ENCODE measurements at regions not wholly inside any gene's neighbourhood (a gene's known extent, or its start where the extent isn't known, plus 50 kb on each side); places are given as distances from the start of the nearest gene placed in this dataset.

- TF ChIP-seq POLR2A (IDR thresholded peaks at IDR 0.05), result no peak
- TF ChIP-seq, protein P1, sequence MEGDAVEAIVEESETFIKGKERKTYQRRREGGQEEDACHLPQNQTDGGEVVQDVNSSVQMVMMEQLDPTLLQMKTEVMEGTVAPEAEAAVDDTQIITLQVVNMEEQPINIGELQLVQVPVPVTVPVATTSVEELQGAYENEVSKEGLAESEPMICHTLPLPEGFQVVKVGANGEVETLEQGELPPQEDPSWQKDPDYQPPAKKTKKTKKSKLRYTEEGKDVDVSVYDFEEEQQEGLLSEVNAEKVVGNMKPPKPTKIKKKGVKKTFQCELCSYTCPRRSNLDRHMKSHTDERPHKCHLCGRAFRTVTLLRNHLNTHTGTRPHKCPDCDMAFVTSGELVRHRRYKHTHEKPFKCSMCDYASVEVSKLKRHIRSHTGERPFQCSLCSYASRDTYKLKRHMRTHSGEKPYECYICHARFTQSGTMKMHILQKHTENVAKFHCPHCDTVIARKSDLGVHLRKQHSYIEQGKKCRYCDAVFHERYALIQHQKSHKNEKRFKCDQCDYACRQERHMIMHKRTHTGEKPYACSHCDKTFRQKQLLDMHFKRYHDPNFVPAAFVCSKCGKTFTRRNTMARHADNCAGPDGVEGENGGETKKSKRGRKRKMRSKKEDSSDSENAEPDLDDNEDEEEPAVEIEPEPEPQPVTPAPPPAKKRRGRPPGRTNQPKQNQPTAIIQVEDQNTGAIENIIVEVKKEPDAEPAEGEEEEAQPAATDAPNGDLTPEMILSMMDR (IDR thresholded peaks at IDR 0.05), result no peak
- Histone ChIP-seq H3K4me3 (replicated peaks in 1 of 3) (peak overlapping the region in 2 of 3 donors; percentile 41 to 57), H3K36me3 (no peaks in the 10 kb centered on the region), H3K27ac (peak overlapping the region in 2 of 3 donors; percentile 65 to 79), H3K4me1 (peaks cover 0 to 4% of the 10 kb centered on the region in 2 donors), H3K27me3 (no peaks in the 10 kb centered on the region), H3K9me3 (no peaks in the 10 kb centered on the region)
- intact Hi-C loops (cut with DNase I), result loop anchor here (10.0 kb wide), 1 partner anchor 78 kb away; no protein-coding TSS in a partner anchor
- WGBS, 2 donors, result 6 to 8% methylated on average over 31 to 41 of the region's 47 CpGs
- peak; percentile 19 to 35 for DNase-seq
These were observed 112.0 kb upstream of the BEND6 start for GRCh38 chr6:56842686-56843475.

GRCh38 chr6:56841751-56842150 lies 113.2 kb upstream of the BEND6 start:
- Histone ChIP-seq H3K27me3 (no peaks in the 10 kb centered on the region), H3K4me1 (peaks cover 0 to 4% of the 10 kb centered on the region in 2 donors), H3K27ac (no peak overlapping the region), H3K36me3 (no peaks in the 10 kb centered on the region), H3K4me3 (replicated peaks in 1 of 3) (no peak overlapping the region), H3K9me3 (no peaks in the 10 kb centered on the region)
- no peak for TF ChIP-seq POLR2A (IDR thresholded peaks at IDR 0.05)
- TF ChIP-seq, protein P1 (IDR thresholded peaks at IDR 0.05), result no peak
- intact Hi-C loops (cut with DNase I), result loop anchor here (10.0 kb wide), 1 partner anchor 77 kb away; no protein-coding TSS in a partner anchor
- no peak for DNase-seq
- WGBS, 2 donors, result 65 to 89% methylated on average over 1 of the region's 1 CpG

GRCh38 chr6:56841381-56841749 lies 113.5 kb upstream of the BEND6 start:
- WGBS, 2 donors, result 67 to 68% methylated on average over 3 of the region's 3 CpGs
- no peaks in the 10 kb centered on the region for H3K9me3 ChIP-seq
- no peaks in the 10 kb centered on the region for H3K27me3 ChIP-seq
- intact Hi-C loops (cut with DNase I), result loop anchor here (10.0 kb wide), 1 partner anchor 77 kb away; no protein-coding TSS in a partner anchor
- TF ChIP-seq, protein P1 (IDR thresholded peaks at IDR 0.05), result no peak
- TF ChIP-seq POLR2A (IDR thresholded peaks at IDR 0.05), result no peak
- DNase-seq, result no peak
- H3K4me3 ChIP-seq (replicated peaks in 1 of 3), result no peak overlapping the region
- H3K36me3 ChIP-seq, result no peaks in the 10 kb centered on the region
- H3K4me1 ChIP-seq, result peaks cover 0 to 4% of the 10 kb centered on the region in 2 donors
- no peak overlapping the region for H3K27ac ChIP-seq

DNA sequence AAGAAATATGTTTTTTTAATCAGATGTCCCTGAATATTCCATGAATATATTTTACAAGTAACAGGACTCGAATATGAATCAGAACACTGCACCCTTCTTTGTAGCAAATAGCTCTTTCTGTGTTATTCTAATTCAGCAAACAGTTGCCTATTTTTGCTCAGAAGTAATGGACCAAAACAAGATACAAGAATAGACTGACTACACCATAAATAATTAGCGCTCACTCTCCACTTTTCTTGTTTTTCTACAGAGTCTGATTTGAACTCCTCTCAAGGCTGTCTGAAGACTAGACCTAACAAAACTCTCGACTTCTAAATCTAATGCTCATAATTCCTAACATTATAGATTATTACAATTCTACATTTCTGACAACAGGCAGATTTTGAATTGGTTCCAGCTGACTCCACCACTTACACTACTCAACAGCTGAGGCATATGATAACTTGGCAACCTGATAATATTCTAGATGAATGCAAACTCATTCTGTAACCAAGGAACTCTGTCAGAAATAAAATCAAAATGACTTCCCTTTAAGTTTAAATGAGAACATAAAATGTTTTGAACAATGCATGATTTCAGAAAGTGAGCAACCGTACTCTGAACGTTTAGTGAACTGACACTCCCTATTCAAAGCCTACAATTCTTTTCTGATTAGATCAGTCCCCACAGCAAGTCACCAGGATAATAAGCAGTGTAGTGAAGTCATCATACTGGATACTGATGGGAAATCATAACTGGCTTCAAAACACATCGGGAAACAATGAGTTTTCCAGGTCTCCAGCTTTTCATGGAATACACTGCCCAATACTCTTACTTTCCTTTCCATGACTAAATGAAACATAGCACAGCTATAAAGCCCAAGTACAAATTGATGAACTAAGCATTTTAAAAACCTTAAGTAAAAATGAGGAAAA lies 114.2 kb upstream of the BEND6 start:
- H3K4me1 ChIP-seq, result peaks cover 0 to 4% of the 10 kb centered on the region in 2 donors
- H3K36me3 ChIP-seq, result no peaks in the 10 kb centered on the region
- no peaks in the 10 kb centered on the region for H3K27me3 ChIP-seq
- intact Hi-C loops (cut with DNase I), result loop anchor here (10.0 kb wide), 1 partner anchor 76 kb away; no protein-coding TSS in a partner anchor
- WGBS, 2 donors, result 68 to 72% methylated on average over 6 of the region's 6 CpGs
- no peak overlapping the region for H3K27ac ChIP-seq
- no peak overlapping the region for H3K4me3 ChIP-seq (replicated peaks in 1 of 3)
- H3K9me3 ChIP-seq, result no peaks in the 10 kb centered on the region
- DNase-seq, result no peak
- TF ChIP-seq POLR2A (IDR thresholded peaks at IDR 0.05), result no peak
- TF ChIP-seq, protein P1 (IDR thresholded peaks at IDR 0.05), result no peak

Data from thyroid gland (tissue), 4 donors.